ENCODE measurements at regions not wholly inside any gene's neighbourhood (a gene's known extent, or its start where the extent isn't known, plus 50 kb on each side); places are given as distances from the start of the nearest gene placed in this dataset.

- TF ChIP-seq BCL11A (IDR thresholded peaks at IDR 0.05; ENCODE audit: low read depth, low read length), result no peak
- TF ChIP-seq IRF4 (IDR thresholded peaks at IDR 0.05; ENCODE audit: low read depth, low read length), result no peak
- no peak for TF ChIP-seq PBX3 (IDR thresholded peaks at IDR 0.05; ENCODE audit: insufficient replicate concordance, low read depth, low read length)
- TF ChIP-seq YBX1 (IDR thresholded peaks at IDR 0.05), result no peak
- no peak for TF ChIP-seq PKNOX1 (IDR thresholded peaks at IDR 0.05)
- Histone ChIP-seq H3K4me3 (no peak overlapping the region), H4K20me1 (ENCODE audit: control insufficient read depth, insufficient read depth) (no peaks in the 10 kb centered on the region), H3K9me3 (replicated peaks; ENCODE audit: control insufficient read depth, insufficient read depth, low read length) (no peaks in the 10 kb centered on the region), H3K27ac (ENCODE audit: control insufficient read depth, insufficient read depth) (no peak overlapping the region), H3K4me2 (ENCODE audit: control insufficient read depth, insufficient read depth) (no peak overlapping the region), H3K4me1 (ENCODE audit: control insufficient read depth, insufficient read depth, low read length) (no peaks in the 10 kb centered on the region), H3K36me3 (ENCODE audit: control insufficient read depth in 2 of 2, insufficient read depth in 2 of 2, low read length in 1 of 2) (peaks cover 0 to 2% of the 10 kb centered on the region in 2 experiments; a peak in 2 of 4 replicates), H3K9ac (ENCODE audit: control insufficient read depth, insufficient read depth, low read length) (no peak overlapping the region), H3K79me2 (ENCODE audit: control insufficient read depth, insufficient read depth, low read length) (peaks cover 9% of the 10 kb centered on the region), H2AFZ (ENCODE audit: control insufficient read depth, low read depth, low read length) (no peak overlapping the region), H3K27me3 (replicated peaks in 1 of 2; ENCODE audit: control insufficient read depth in 2 of 2, insufficient read depth in 2 of 2, low read length in 1 of 2) (no peaks in the 10 kb centered on the region)
- CTCF ChIA-PET, result interaction anchor here (0.8 to 1.2 kb wide), 2 partner anchors 26 to 44 kb away, joined by 3 read pairs; no protein-coding TSS in a partner anchor
- SMC1A ChIA-PET (ENCODE audit: uncharacterized antibody, unreplicated experiment), result interaction anchor here (0.6 to 2.2 kb wide), 6 partner anchors 11 to 400 kb away, joined by 3 to 8 read pairs (median 4); no protein-coding TSS in a partner anchor
- RAD21 ChIA-PET (ENCODE audit: unreplicated experiment), result no interaction called here
- in situ Hi-C loops (cut with MboI), result no loop called here
- no TSS peak for BruUV-seq (replicated peaks)
- WGBS (ENCODE audit: insufficient coverage, insufficient replicate concordance, low lambda C conversion rate, missing lambda C conversion rate), result 93% methylated on average over 3 of the region's 3 CpGs
- intact Hi-C loops (cut with micrococcal nuclease; ENCODE audit: unreplicated experiment), result no loop called here
- POLR2A ChIA-PET, result interaction anchor here (0.6 kb wide), 1 partner anchor 9 kb away, joined by 3 read pairs; no protein-coding TSS in a partner anchor
- no peak for ATAC-seq
- no peak for FAIRE-seq
- no peak for DNase-seq (ENCODE audit: low read depth, low spot score)
Measured at GRCh38 chr6:158259845-158260244, 52.4 kb upstream of the TULP4 start.
